Anterior cingulate cortex (tissue), 58 donors: ENCODE measurements at regions not wholly inside any gene's neighbourhood (a gene's known extent, or its start where the extent isn't known, plus 50 kb on each side); places are given as distances from the start of the nearest gene placed in this dataset.

Experiments used
- DNase-seq, 58 donors: peaks; one replicate each; lab custom pipeline; 2025; lab: John Stamatoyannopoulos, UW

DNA sequence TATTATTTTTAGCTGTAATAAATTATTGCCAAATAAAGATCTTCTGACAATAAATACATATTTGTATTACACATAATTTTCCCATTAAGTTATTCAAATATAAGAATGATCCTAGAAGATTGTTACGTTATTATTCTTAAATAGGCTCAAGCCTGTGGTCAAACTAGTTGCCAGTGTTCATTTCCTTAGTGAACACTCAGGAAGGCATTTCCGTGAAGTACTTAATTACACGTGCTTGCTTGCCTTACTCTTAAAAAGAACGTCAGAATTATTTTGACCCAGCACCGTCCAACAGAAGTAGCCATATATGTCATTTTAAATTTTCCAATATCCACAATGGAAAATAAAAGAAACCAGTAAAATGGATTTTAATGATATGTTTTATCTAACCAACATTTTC is 249.8 kb downstream of the TXNL1 start:
- no peak for DNase-seq

DNA sequence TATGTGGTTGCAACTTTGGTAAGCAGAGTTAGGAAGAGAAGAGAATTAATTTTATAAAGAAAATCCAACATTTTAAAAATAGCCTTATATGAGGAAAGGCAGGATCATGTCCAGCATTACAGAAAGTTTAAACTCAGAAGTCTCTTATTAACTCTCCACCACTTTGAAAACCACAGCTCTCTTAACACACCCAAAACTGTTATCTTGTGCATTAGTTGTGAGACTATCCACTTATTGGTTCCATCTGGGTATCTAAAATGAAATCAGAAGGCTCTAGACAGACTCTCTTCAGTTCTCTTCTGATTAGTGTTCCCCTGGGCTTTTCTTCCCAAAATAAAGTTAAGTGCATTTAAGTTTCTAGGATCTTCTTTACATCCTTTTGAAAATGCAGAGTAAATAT is 251.5 kb downstream of the TXNL1 start:
- DNase-seq: no peak

DNA sequence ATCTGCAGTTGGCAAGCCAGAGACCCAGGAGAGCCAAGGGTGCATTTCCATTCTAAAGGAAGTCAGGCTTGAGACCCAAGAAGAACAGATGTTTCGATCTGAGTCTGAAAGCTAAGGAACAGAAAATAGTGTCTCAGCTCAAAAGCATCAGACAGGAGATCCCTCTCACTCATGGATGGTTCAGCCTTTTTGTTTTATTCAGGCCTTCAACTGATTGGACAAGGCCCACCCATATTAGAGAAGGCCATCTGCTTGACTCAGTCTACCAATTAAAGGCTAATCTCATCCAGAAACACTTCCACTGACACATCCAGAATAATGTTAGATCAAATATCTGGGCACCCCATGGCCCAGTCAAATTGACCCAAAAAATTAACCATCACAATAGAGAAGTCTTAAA is 255.0 kb downstream of the TXNL1 start:
- no peak for DNase-seq

DNA sequence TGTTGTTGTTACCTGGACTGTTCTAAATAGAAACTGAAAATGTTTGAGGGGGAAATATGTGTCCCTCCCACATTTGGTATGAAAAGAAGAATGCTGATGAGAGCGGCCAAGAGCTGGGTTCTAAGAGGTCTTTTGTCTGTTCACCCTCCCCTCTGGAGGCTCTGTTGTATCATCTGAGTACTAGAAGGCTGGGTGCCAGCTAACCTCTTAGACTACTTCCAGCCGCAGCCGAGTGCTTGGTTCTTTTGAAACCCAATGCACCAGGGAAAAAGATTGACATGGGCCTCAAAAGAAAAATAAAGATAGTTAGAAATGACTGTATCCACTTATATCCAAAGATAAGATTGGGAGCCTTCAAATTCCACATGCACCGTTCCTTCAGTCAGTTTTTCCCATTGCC is 255.9 kb downstream of the TXNL1 start:
- DNase-seq: peak in 42 of 58 donors; percentile 1 to 82 (median 28)

DNA sequence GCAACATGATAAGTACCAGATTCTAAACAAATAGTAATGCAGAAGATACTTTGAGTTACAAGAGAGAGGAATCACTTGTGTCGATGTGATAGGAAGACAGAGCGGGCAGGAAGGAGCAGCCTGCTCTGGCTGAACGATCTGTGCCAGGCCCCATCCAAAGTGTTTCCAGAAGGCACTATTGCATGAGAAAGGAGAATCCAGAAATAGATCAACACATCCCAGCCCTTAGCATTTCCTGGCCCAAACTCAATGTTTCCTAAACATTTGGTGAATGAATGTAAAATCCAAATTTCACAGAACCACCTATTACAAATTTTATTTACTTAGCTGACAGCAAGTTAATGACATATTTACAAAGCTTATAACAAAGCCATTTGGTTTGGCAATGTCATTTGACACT is 257.2 kb downstream of the TXNL1 start:
- DNase-seq: no peak

DNA sequence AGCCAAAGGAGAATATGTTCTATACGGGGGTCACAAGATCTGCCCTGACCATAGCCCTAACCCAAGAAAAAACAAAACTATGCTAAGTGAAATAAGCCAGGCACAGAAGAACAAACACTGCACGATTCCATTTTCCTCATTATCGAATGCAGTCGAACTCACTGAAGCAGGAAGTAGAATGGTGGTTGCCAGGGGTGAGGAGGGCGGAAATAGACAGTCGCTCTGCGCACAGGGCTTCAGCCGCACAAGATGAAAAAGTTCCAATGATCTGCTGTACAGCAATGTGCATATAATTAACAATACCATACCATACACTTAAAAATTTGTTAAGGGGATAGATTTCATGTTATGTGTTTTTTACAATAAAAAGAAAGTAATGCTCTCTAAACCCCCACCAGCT is 257.7 kb downstream of the TXNL1 start:
- DNase-seq: no peak

DNA sequence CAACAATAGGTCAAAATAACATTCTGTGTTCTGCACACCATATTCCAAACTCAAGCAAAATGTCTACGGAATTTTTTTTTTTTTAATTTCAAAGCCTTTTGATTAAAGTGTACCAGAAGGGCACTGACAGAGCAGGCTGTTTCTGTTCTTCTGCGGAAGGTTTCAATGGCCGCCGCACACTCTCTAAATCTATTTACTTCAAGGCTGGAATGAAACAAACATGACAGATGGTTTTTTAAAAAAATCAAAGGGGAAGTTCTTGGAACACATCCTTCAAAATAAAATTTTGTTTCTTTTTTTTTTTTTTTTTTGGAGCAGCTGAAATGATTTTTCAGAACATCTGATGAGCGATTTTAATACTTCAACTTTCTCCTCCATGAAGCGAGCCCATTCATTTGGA is 259.1 kb downstream of the TXNL1 start:
- DNase-seq: no peak

DNA sequence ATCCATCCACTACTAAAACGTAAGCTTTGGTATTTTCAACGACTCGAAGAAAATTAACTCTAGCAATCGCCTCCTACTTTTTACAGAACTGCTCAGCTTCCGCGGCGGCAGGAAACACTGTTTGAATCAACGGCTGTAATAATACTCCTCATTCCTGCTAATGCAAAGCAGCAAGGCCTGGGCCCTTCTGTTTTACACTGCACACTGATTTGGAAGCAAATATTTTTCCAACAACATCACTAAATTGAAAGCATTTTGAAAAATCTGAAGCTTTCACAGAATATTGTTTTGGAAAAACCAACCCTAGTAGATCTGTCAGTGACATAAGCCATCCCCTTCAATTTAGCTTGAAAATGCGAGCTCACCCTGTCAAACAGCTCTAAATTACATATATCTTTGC is 261.2 kb downstream of the TXNL1 start:
- DNase-seq: no peak

DNA sequence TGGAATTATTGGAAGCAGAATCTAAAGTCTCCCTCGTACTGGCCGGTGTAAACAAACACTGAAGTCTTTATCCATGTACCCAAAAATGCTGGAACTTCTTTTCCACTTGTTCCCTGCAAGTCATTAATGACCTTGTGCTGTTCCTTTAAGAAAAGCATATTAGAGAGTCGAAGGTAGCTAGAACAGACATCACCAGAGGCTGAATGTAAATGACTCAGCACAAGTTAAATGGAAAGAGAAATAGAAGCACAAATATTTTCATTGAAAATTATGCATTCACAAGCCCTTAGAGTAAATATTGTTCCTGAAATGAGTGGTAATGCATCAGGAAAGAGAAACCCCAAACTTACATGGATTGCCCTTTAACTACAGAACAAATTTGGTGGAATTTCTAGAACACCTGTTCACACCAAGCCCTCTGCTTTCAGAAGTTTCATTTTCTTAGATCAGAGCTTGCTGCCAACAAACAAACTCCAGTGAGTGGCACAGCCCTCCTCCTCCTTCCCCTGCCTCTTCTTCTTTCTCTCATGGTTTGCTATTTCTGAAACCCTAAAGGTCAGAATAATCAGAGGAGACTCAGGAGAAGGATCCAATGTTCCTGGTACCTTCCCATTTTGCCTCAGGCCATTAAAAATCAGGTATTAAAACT is 264.3 kb downstream of the TXNL1 start:
- no peak for DNase-seq

DNA sequence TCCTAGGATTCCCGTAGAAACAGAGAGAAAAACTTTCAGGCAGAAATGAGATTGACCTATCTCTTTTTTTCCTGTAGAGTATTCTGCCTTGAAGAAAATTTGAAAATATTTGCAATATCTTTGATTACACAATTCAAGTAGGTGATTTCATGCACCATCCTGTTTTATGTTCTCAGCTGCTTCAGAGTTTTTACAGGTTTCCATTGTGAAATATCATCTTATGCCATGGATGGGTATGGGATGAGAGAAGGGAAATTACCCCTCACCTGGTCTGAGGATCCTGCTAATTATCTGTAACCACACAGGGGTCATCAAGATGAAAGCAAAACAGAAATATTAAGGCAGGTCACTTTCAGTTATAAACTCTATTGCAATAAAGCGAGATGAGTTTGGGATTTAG is 264.8 kb downstream of the TXNL1 start:
- no peak for DNase-seq

DNA sequence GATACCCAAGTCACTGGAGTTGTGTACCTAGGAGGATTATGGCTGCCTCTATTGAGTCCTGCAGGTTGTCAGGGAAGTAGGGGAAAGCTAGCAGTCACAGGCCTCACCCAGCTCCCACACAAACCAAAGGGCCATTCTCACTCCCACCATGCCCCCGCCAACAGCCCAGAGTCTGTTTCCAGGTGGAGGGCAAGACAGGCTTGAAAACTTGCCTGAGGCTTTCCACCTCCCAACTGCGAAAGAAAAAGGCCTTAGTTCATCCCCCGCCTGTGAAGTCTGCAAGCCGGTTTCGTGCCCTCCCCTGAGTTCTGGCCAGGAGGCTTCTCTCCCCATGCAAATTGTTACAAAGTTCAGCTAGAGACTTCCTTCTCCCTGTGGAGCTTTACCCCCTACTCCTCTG is 270.3 kb downstream of the TXNL1 start:
- no peak for DNase-seq

DNA sequence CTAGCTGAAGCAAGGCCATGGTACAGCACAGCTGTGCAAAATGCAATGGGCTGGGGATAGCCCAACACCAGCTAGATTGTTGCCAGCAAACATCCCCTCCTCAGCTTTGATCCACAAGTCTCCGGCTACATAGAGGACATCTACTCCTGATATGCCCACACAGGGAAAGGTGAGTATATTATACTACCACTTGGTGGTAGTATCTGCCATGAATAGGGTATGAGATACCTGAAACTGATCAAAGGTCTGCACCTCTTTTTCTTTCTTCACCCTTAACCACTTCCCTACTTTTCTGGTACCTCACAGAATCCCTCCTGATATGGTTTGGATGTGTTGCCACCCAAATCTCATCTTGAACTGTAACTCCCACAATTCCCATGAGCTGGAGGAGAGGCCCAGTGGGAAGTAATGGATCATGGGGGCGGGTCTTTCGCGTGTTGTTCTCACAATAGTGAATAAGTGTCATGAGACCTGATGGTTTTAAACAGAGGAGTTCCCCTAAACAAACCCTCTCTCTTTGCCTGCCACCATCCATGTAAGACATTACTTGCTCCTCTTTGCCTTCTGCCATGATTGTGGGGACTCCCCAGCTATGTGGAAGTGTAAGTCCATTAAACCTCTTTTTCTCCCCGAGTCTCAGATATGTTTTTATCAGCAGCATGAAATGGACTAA is 279.6 kb downstream of the TXNL1 start:
- no peak for DNase-seq

DNA sequence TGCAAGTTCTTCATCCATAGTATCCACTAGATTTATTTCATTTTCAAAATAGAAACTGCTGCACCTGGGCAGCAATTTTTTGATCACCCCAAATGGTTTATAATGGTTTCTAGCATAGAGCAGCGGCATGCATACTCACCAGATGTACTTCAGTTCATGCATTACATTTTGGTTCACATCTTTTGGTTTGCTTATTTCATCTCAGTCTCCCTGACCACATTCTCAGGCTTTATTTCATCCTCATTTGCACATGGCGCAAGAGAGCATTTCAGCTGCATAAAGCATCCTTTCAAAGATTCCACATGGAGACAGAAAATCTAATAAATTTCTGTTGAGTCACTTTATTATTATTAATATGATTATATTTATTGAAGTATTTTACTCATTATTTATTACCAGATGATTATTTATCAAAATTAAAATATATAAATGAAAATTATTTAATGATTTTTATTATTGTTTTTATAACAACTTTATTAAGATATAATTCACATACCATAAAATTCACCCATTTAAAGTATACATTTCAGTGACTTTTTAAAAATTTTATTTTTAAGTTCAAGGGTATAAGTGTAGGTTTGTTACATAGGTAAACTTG is 284.6 kb downstream of the TXNL1 start:
- DNase-seq: no peak

DNA sequence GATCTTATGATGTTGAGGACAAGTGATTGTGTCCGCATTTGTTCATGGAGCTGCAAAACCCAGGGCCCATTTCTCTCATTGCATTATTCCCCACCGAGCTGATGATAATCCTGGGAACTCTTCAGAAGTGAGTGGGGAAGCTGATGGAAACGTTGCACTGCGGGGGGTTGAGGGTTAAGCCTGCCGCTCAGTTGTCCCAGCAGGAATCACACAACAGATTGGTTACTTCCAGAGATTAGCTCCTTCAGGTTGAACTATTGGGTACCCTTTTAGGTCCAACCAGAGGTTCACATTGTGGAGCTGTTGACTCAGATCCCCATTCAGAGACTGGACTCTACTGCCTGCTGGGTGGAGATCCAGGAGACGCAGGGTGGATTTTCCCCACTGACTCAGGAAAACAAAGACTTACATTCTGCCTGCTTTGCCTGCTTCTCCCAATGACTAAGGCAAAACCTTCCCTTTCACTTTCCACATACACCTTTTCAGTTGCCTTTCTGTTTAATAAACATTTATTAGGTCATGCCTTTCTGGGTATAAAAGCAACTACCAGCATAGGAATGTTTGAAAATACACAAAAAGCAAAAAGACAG is 286.4 kb downstream of the TXNL1 start:
- DNase-seq: no peak

DNA sequence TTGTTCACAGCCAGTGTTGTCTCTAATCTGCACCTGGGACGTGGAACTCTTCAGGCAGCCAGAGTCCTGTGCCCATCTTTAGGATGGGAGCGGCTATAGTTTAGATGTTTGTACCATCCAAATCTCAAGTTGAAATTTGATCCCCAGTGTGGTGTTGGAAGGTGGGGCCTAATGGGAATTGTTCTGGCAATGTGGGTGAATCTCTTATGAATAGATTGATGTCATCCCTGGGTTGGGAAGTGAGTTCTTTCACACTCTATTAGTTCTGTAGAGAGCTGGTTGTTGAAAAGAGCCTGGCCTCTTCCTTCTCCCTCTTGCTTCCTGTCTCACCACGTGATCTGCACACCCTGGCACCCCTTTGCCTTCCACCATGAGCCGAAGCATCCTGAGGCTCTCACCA is 300.9 kb downstream of the TXNL1 start:
- no peak for DNase-seq

DNA sequence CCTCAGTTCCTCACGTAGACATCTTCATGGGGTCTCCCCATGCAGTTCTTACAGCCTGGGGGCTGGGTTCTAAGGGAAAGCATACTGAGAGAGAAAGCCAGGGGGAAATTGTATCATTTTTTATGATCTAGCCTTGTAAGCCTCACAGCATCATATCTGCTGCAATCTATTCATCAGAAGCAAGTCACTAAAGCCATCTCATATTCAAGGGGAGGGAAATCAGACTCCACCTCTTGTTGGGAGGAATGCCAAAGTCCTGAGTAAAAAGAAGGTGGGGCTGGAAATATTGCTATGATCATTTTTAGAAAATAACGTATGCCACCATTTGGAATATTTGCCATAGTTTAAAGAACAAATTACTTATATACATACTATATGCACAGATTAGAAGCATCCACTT is 304.6 kb downstream of the TXNL1 start:
- no peak for DNase-seq

DNA sequence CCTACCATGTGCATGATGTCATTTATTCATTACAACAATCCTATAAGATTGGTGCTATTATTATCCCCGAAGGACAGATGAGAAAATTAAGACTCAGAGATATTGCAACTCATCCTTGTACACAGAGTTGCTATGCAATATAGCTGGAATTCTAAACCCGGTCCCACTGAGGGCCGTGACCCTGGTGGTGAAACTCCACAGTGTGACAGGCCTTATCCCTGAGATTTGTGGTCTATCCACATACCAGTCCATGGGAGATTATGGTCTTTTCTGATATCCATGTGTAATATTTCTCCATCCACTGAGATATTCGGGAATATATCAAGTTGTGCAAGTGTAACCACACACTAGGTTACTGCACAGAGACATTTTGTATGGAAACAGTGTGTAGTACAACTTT is 305.2 kb downstream of the TXNL1 start:
- DNase-seq: no peak

DNA sequence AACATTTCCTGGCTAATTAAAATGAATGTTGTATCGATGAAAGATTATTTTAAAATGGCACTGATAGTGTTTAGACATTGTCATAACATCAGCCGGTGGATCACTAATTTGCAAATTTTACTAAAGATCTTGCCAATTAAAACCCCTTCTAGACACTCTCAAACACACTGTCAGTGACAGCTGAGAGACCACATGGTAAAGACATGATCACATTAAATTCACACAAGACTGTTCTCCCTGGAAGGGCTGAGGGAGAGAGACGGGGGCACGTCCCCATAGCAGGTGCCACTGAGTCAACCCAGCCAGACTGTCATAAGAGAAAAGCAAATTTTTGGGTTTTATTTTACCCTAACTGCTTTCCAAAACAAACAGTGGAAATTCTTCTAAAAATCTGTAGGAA is 306.0 kb downstream of the TXNL1 start:
- no peak for DNase-seq

DNA sequence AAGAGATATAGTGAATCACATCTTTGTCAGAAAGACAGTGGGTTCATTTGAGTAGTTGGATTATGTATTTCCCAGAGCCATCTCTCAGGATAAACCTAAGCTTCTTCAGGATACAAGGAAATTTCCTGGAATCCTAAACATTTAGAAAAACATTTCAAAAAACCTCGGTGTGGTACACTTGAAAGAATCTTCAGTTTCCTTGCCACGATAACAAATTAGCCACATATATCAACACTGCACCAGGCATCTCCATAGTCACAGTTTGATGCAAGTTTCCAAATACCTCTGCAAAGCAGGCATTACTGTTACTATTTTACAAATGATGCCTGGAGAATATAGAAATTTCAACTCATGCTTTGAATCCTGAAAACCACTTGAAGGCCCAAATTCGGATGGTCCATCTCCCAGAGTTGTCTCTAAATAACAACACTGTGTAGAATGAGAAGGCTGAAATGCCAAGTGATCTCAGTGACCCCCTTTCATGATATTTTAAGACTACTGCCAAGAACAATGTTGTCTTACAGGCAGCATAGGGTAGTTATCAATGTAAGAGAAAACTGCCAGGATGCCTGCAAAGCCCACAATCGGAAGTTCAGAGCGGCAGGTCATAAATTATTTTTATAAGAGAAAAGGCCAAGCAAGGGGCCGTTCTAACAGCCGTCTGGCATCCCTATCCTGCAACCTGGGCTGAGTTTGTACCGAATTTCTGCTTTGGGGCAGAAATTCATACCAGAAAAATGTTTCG is 307.9 kb downstream of the TXNL1 start:
- DNase-seq: no peak

DNA sequence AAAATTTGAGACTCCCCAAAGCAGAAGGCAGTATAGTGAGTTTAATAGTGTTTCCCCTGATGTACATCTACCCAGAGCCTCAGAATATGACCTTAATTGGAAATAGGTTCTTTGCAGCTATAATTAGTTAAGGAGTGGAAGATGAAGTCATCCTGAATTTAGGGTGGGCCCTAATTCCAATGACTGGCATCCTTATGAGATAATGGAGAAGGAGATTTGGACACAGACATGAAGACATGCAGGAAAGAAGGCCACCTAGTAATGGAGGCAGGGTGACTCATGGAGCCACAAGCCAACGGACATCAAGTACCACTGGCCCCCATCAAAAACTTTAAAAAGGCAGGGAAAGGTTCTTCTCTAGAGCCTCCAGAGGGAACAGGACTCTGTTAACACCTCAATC is 308.9 kb downstream of the TXNL1 start:
- DNase-seq: no peak

DNA sequence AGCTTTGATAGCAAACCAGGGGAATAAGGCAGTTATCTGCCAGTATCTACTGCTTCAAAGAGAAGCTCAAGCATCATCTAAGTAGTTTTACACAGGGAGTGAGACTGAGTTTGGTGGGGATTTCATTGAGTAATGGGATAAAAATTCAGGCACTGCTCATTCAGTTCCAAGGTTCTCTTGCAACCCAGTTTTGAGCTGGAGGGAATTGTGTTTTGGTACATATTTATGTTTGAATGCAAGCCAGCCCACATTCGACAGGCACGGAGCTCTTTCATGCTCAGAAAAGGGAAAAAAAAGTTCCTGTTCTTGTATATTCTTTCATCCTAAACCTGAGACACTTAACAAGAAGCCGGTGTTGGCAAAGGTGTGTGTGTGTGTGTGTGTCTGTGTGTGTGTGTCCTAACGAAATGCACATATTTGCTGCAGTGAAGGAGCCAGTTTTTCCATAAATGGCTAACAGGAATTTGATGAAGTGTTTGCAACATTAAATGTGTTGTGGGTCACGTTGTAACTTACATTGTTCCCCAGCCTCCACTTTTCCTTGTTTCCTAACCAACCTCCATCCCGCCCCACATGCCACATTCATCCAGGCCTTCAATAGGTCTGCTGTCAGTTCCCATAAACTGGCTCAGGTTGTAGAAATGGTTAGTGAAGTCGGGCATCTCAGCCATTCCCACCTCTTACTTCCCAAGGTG is 311.1 kb downstream of the TXNL1 start:
- DNase-seq: no peak
